ENCODE measurements at regions not wholly inside any gene's neighbourhood (a gene's known extent, or its start where the extent isn't known, plus 50 kb on each side); places are given as distances from the start of the nearest gene placed in this dataset.

GRCh38 chr12:14257734-14258574 is 107.5 kb upstream of the ATF7IP start:
- peak overlapping the region; percentile 16 for H3K4me3 Mint-ChIP-seq (ENCODE audit: unreplicated experiment)
- no peaks in the 10 kb centered on the region for H3K9me3 Mint-ChIP-seq (ENCODE audit: unreplicated experiment)
- H3K36me3 Mint-ChIP-seq (ENCODE audit: unreplicated experiment): peaks cover 3% of the 10 kb centered on the region
- H3K27me3 Mint-ChIP-seq (ENCODE audit: unreplicated experiment): no peaks in the 10 kb centered on the region
- DNase-seq (ENCODE audit: extremely low spot score, unreplicated experiment): peak; percentile 93
- H3K27ac Mint-ChIP-seq (ENCODE audit: unreplicated experiment): peak overlapping the region; percentile 96
- H3K4me1 Mint-ChIP-seq (ENCODE audit: unreplicated experiment): peaks cover 53% of the 10 kb centered on the region
- TF ChIP-seq CTCF (IDR thresholded peaks at IDR 0.05): no peak

- DNase-seq (ENCODE audit: extremely low spot score, unreplicated experiment): no peak
- H3K27ac Mint-ChIP-seq (ENCODE audit: unreplicated experiment): peak overlapping the region; percentile 96
- no peaks in the 10 kb centered on the region for H3K9me3 Mint-ChIP-seq (ENCODE audit: unreplicated experiment)
- H3K36me3 Mint-ChIP-seq (ENCODE audit: unreplicated experiment): peaks cover 3% of the 10 kb centered on the region
- H3K4me3 Mint-ChIP-seq (ENCODE audit: unreplicated experiment): no peak overlapping the region
- H3K4me1 Mint-ChIP-seq (ENCODE audit: unreplicated experiment): peaks cover 53% of the 10 kb centered on the region
- TF ChIP-seq CTCF (IDR thresholded peaks at IDR 0.05): no peak
- no peaks in the 10 kb centered on the region for H3K27me3 Mint-ChIP-seq (ENCODE audit: unreplicated experiment)
Observed at GRCh38 chr12:14258575-14258940, 106.9 kb upstream of the ATF7IP start.

GRCh38 chr12:14259481-14260010 is 105.9 kb upstream of the ATF7IP start:
- H3K4me1 Mint-ChIP-seq (ENCODE audit: unreplicated experiment): peaks cover 54% of the 10 kb centered on the region

GRCh38 chr12:14260011-14260993 is 105.2 kb upstream of the ATF7IP start:
- peak; percentile 87 for DNase-seq (ENCODE audit: extremely low spot score, unreplicated experiment)
- Mint-ChIP-seq H3K27ac (ENCODE audit: unreplicated experiment) (peak overlapping the region; percentile 85), H3K27me3 (ENCODE audit: unreplicated experiment) (no peaks in the 10 kb centered on the region), H3K9me3 (ENCODE audit: unreplicated experiment) (peaks cover 5% of the 10 kb centered on the region), H3K36me3 (ENCODE audit: unreplicated experiment) (peaks cover 5% of the 10 kb centered on the region), H3K4me1 (ENCODE audit: unreplicated experiment) (peaks cover 56% of the 10 kb centered on the region), H3K4me3 (ENCODE audit: unreplicated experiment) (no peak overlapping the region)
- TF ChIP-seq CTCF (IDR thresholded peaks at IDR 0.05): no peak

More at GRCh38 chr12:14259481-14260010, 105.9 kb upstream of the ATF7IP start:
- TF ChIP-seq CTCF (IDR thresholded peaks at IDR 0.05): no peak
- no peaks in the 10 kb centered on the region for H3K27me3 Mint-ChIP-seq (ENCODE audit: unreplicated experiment)
- DNase-seq (ENCODE audit: extremely low spot score, unreplicated experiment): no peak
- peaks cover 4% of the 10 kb centered on the region for H3K36me3 Mint-ChIP-seq (ENCODE audit: unreplicated experiment)
- H3K27ac Mint-ChIP-seq (ENCODE audit: unreplicated experiment): peak overlapping the region; percentile 85
- H3K4me3 Mint-ChIP-seq (ENCODE audit: unreplicated experiment): no peak overlapping the region
- peaks cover 2% of the 10 kb centered on the region for H3K9me3 Mint-ChIP-seq (ENCODE audit: unreplicated experiment)
